NCI-H345 (cell line): ENCODE measurements at regions not wholly inside any gene's neighbourhood (a gene's known extent, or its start where the extent isn't known, plus 50 kb on each side); places are given as distances from the start of the nearest gene placed in this dataset.
A peak's percentile ranks its signal among the peaks of the same experiment; 100 is the strongest.

Experiments
- DNase-seq: peaks from one replicate; lab custom pipeline; 2025; lab: John Stamatoyannopoulos, UW

GRCh38 chr17:12530161-12530560 lies 135.5 kb upstream of the MYOCD start:
- DNase-seq: no peak

GRCh38 chr17:12536021-12536420 lies 129.7 kb upstream of the MYOCD start:
- no peak for DNase-seq

GRCh38 chr17:12536472-12536871 lies 129.2 kb upstream of the MYOCD start:
- DNase-seq: no peak

GRCh38 chr17:12537436-12537835 lies 128.3 kb upstream of the MYOCD start:
- DNase-seq: no peak

- no peak for DNase-seq
Measured at GRCh38 chr17:12538003-12538402, 127.7 kb upstream of the MYOCD start.

- DNase-seq: peak; percentile 27
Measured at GRCh38 chr17:12545877-12546513, 119.7 kb upstream of the MYOCD start.

- no peak for DNase-seq
Measured at GRCh38 chr17:12546983-12547382, 118.7 kb upstream of the MYOCD start.

- DNase-seq: no peak
Measured at GRCh38 chr17:12547831-12548230, 117.9 kb upstream of the MYOCD start.

GRCh38 chr17:12548558-12548957 lies 117.1 kb upstream of the MYOCD start:
- DNase-seq: no peak

- DNase-seq: no peak
Measured at GRCh38 chr17:12549499-12550041, 116.1 kb upstream of the MYOCD start.

GRCh38 chr17:12553625-12554024 lies 112.1 kb upstream of the MYOCD start:
- no peak for DNase-seq

GRCh38 chr17:12554251-12554650 lies 111.4 kb upstream of the MYOCD start:
- no peak for DNase-seq

GRCh38 chr17:12566291-12566690 lies 99.4 kb upstream of the MYOCD start:
- no peak for DNase-seq

GRCh38 chr17:12567077-12568053 lies 98.3 kb upstream of the MYOCD start:
- DNase-seq: no peak

- peak; percentile 3 for DNase-seq
Measured at GRCh38 chr17:12568358-12569251, 97.1 kb upstream of the MYOCD start.

- DNase-seq: no peak
Measured at GRCh38 chr17:12571606-12572005, 94.1 kb upstream of the MYOCD start.

GRCh38 chr17:12574525-12574924 lies 91.2 kb upstream of the MYOCD start:
- no peak for DNase-seq

- no peak for DNase-seq
Measured at GRCh38 chr17:12575641-12576040, 90.0 kb upstream of the MYOCD start.

- no peak for DNase-seq
Measured at GRCh38 chr17:12579288-12579687, 86.4 kb upstream of the MYOCD start.

- no peak for DNase-seq
Measured at GRCh38 chr17:12580640-12581039, 85.0 kb upstream of the MYOCD start.

- no peak for DNase-seq
Measured at GRCh38 chr17:12584727-12585126, 81.0 kb upstream of the MYOCD start.

- no peak for DNase-seq
Measured at GRCh38 chr17:12588531-12588930, 77.2 kb upstream of the MYOCD start.
